ENCODE measurements at regions not wholly inside any gene's neighbourhood (a gene's known extent, or its start where the extent isn't known, plus 50 kb on each side); places are given as distances from the start of the nearest gene placed in this dataset.

DNA sequence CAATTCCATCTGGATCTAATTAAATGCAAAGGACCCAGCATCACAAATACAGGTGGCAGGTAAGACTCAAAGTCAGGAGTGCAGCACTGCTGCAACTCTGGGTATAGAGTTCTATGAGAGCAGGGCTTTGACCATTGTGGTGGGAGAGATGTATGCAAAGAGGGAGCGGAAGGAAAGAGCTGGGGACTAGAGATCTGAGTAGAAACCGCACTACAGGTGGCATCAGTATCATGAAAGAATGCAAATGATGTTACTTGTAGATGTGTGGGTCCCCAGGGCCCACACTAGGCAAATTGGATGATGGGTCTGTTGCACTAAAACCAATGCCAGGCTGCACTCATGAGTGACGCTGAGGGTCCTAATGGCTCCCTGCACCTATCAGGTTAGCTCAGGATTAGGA lies 287.1 kb upstream of the ASIC2 start:
- ATAC-seq (no peak), DNase-seq (no peak)
- H3K27ac ChIP-seq: no peak overlapping the region
- intact Hi-C loops (cut with DNase I): no loop called here
- no peak overlapping the region for H3K4me3 ChIP-seq
- no peaks in the 10 kb centered on the region for H3K4me1 ChIP-seq
- TF ChIP-seq, protein P1, sequence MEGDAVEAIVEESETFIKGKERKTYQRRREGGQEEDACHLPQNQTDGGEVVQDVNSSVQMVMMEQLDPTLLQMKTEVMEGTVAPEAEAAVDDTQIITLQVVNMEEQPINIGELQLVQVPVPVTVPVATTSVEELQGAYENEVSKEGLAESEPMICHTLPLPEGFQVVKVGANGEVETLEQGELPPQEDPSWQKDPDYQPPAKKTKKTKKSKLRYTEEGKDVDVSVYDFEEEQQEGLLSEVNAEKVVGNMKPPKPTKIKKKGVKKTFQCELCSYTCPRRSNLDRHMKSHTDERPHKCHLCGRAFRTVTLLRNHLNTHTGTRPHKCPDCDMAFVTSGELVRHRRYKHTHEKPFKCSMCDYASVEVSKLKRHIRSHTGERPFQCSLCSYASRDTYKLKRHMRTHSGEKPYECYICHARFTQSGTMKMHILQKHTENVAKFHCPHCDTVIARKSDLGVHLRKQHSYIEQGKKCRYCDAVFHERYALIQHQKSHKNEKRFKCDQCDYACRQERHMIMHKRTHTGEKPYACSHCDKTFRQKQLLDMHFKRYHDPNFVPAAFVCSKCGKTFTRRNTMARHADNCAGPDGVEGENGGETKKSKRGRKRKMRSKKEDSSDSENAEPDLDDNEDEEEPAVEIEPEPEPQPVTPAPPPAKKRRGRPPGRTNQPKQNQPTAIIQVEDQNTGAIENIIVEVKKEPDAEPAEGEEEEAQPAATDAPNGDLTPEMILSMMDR (IDR thresholded peaks at IDR 0.05): no peak
- H3K36me3 ChIP-seq: no peaks in the 10 kb centered on the region
- H3K9me3 ChIP-seq: no peaks in the 10 kb centered on the region
- peaks cover 0 to 6% of the 10 kb centered on the region in 2 donors for H3K27me3 ChIP-seq

DNA sequence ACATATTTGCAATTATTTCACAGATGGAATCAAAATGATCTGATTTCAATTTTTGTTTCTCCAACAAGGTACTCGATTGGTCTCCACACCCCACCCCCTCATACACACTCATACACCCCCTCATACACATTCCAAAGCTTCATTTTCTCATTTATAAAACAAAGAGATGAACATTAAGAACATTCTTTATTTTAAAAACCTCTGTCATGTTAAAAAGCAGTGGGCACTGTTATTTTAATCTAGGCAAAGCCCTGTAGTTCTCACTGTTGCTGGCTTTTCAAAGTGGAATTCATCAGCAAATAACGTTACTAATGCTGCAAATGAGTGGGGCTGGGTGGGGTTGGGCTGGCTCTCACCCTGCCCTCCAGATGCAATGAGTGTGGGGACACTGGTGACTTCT lies 289.6 kb upstream of the ASIC2 start:
- TF ChIP-seq, protein P1 (IDR thresholded peaks at IDR 0.05): no peak
- no peak for DNase-seq
- Histone ChIP-seq H3K27me3 (peaks cover 0 to 1% of the 10 kb centered on the region in 2 donors), H3K4me3 (no peak overlapping the region), H3K4me1 (no peaks in the 10 kb centered on the region), H3K27ac (no peak overlapping the region), H3K9me3 (no peaks in the 10 kb centered on the region), H3K36me3 (no peaks in the 10 kb centered on the region)
- intact Hi-C loops (cut with DNase I): no loop called here
- ATAC-seq: no peak

DNA sequence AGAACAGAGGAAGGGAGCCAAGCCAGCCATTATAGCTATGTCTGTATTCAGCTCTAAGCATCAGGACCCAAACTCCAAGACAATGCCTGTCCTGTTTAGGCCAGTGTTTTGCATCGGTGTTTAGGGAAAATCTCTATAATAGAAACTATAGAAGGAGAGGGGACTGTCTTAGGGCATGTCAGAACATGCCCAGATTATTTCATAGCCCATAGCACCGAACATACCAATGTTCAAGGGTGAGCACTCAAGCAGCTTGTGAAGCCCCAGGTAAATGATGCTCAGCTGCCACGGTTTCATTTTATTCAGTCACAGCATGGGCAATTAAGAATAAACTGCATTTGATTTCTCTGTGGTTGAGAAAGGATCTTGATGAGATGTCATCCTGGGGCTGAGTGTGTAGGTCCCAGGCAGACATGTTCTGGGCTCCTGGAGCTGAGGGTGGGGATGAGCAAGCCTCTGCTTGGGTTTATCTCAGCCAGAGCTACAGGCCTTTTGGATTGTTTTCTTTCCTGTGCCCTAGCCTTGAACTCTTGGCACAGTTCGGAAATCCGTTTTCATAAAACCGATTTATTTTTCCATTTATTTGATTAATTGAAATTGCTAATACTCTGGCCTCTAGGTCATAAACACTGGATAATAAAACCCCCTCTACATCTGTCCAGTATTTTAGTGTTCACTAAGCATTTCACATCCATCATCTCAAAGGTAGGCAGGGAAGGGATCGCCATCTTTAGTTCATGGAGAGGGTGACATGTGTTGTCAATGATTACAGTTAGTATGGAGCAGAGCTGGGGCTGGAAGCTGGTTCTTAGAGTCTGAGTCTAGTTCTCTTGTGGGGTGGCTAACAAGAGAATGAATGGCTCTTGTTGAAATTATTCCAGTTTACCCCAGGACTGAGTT lies 290.7 kb upstream of the ASIC2 start:
- Histone ChIP-seq H3K4me3 (no peak overlapping the region), H3K27ac (no peak overlapping the region), H3K9me3 (no peaks in the 10 kb centered on the region), H3K36me3 (no peaks in the 10 kb centered on the region), H3K27me3 (no peaks in the 10 kb centered on the region), H3K4me1 (no peaks in the 10 kb centered on the region)
- no peak for DNase-seq
- ATAC-seq: no peak
- TF ChIP-seq, protein P1 (IDR thresholded peaks at IDR 0.05): no peak
- intact Hi-C loops (cut with DNase I): no loop called here

DNA sequence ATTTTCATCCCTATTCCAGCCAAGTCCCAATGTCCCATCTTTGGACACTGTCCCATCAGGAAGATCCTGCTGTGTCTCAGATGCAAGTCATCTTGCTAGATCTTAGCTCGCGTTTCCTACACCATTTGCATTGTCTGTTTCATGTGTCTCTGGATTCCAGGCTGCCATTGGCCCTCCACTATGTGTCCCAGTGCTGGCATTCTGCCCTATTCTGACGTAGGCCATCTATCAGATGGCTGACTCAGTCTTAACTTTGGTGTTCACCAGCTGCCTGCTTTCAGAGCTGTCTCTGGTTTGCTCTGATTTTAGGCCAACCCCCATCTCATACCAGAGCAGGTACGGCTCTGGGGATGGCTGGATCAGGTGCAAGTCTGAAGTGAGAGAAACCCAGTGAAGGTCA lies 300.9 kb upstream of the ASIC2 start:
- no peak overlapping the region for H3K4me3 ChIP-seq
- H3K36me3 ChIP-seq: no peaks in the 10 kb centered on the region
- no peak for ATAC-seq
- intact Hi-C loops (cut with DNase I): no loop called here
- peaks cover 0 to 16% of the 10 kb centered on the region in 2 donors for H3K27me3 ChIP-seq
- H3K4me1 ChIP-seq: no peaks in the 10 kb centered on the region
- H3K9me3 ChIP-seq: no peaks in the 10 kb centered on the region
- TF ChIP-seq, protein P1 (IDR thresholded peaks at IDR 0.05): no peak
- DNase-seq: no peak
- H3K27ac ChIP-seq: no peak overlapping the region

DNA sequence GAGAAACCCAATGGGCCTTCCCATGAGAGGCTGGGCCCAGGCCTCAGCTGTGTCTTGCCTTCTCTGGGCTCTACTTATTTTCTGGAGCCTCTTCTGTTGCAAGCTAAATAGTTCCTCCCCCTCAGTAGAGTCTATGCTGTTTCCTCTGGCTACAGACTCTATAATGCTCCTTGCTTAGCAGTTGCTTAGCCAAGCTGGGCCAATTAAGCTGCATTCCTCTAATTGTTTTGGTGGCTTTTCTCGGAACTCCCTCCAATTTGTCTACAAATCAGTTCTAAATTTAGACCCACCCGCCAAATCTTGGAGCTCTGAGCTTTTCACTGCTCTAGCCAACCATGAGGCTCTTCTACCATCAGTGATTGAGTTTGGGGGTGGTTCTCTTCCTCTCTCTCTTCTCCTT lies 302.7 kb upstream of the ASIC2 start:
- peak in 1 of 4 donors; percentile 12 for DNase-seq
- TF ChIP-seq, protein P1 (IDR thresholded peaks at IDR 0.05): no peak
- Histone ChIP-seq H3K27ac (no peak overlapping the region), H3K4me3 (no peak overlapping the region), H3K4me1 (no peaks in the 10 kb centered on the region), H3K27me3 (peaks cover 0 to 12% of the 10 kb centered on the region in 2 donors), H3K9me3 (no peaks in the 10 kb centered on the region), H3K36me3 (no peaks in the 10 kb centered on the region)
- ATAC-seq: peak; percentile 53
- intact Hi-C loops (cut with DNase I): no loop called here

All from left lung (tissue), 4 donors.